ENCODE measurements at regions not wholly inside any gene's neighbourhood (a gene's known extent, or its start where the extent isn't known, plus 50 kb on each side); places are given as distances from the start of the nearest gene placed in this dataset.

GRCh38 chr3:120838441-120839091, 69.4 kb upstream of the STXBP5L start:
- DNase-seq: no peak

GRCh38 chr3:120839120-120839519, 68.9 kb upstream of the STXBP5L start:
- no peak for DNase-seq

GRCh38 chr3:120841264-120841663, 66.7 kb upstream of the STXBP5L start:
- no peak for DNase-seq

GRCh38 chr3:120846073-120846472, 61.9 kb upstream of the STXBP5L start:
- DNase-seq: no peak

- DNase-seq: no peak
Measured at GRCh38 chr3:120848503-120848902, 59.5 kb upstream of the STXBP5L start.

- DNase-seq: no peak
Measured at GRCh38 chr3:120850381-120851295, 57.4 kb upstream of the STXBP5L start.

- no peak for DNase-seq
Measured at GRCh38 chr3:120852412-120852811, 55.6 kb upstream of the STXBP5L start.

GRCh38 chr3:120853416-120853815, 54.6 kb upstream of the STXBP5L start:
- DNase-seq: no peak

GRCh38 chr3:120854908-120855526, 53.0 kb upstream of the STXBP5L start:
- no peak for DNase-seq

GRCh38 chr3:120855665-120856437, 52.2 kb upstream of the STXBP5L start:
- DNase-seq: peak; percentile 28
